ENCODE measurements at regions not wholly inside any gene's neighbourhood (a gene's known extent, or its start where the extent isn't known, plus 50 kb on each side); places are given as distances from the start of the nearest gene placed in this dataset.
"Not testable (repeated sequence)": the region's sequence is repeated elsewhere in the genome, so short reads cannot be mapped to it uniquely, and the experiment has no call there.

GRCh38 chr1:78301141-78301540 is 189.6 kb upstream of the PTGFR start:
- intact Hi-C loops (cut with micrococcal nuclease), result no loop called here
- Mint-ChIP-seq H3K4me1 (no peaks in the 10 kb centered on the region), H3K9me3 (peaks cover 3% of the 10 kb centered on the region in 2 donors), H3K27ac (no peak overlapping the region), H3K36me3 (no peaks in the 10 kb centered on the region), H3K27me3 (ENCODE audit: low read depth in 2 of 2) (no peaks in the 10 kb centered on the region), H3K4me3 (no peak overlapping the region)
- no peak for TF ChIP-seq CTCF (IDR thresholded peaks at IDR 0.05)
- H3K4me3 ChIP-seq (ENCODE audit: low read length), result no peak overlapping the region
- no peak for ATAC-seq
- no peaks in the 10 kb centered on the region for H3K9me3 ChIP-seq (ENCODE audit: control insufficient read depth, insufficient read depth, low read length)
- no peak for DNase-seq
- no peaks in the 10 kb centered on the region for H3K27me3 ChIP-seq (ENCODE audit: control insufficient read depth, insufficient read depth, low read length)
- no peaks in the 10 kb centered on the region for H3K4me1 ChIP-seq (ENCODE audit: control insufficient read depth, insufficient read depth, low read length)
- WGBS (ENCODE audit: insufficient coverage), result 96% methylated on average over 5 of the region's 5 CpGs
- H3K27ac ChIP-seq (ENCODE audit: low read length), result no peak overlapping the region
- H3K36me3 ChIP-seq (ENCODE audit: control insufficient read depth, insufficient read depth, low read length), result no peaks in the 10 kb centered on the region

DNA sequence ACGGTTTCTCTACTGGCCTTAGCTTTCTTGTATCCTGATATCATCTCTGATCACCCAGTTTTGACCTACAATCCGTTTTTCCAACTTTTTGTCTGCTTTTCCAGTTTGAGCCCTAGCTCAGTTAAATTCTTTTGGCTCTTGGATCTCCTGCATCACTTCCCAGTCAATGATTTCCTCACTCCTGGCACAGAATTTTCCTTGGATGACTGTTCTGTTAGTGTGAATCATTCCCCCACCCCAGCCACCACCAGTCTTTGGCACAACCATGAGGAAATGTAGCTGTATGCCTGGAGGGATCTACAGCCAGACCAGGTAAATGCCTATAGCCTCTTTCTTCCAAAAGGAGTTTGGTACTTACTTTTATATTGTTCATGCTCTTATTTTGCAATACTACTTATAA is 187.2 kb upstream of the PTGFR start:
- intact Hi-C loops (cut with micrococcal nuclease), result no loop called here
- TF ChIP-seq CTCF (IDR thresholded peaks at IDR 0.05), result no peak
- Mint-ChIP-seq H3K27me3 (ENCODE audit: low read depth in 2 of 2) (no peaks in the 10 kb centered on the region), H3K4me1 (no peaks in the 10 kb centered on the region), H3K27ac (no peak overlapping the region), H3K9me3 (peaks cover 3% of the 10 kb centered on the region in 2 donors), H3K4me3 (no peak overlapping the region), H3K36me3 (no peaks in the 10 kb centered on the region)
- no peak for DNase-seq
- no peaks in the 10 kb centered on the region for H3K9me3 ChIP-seq (ENCODE audit: control insufficient read depth, insufficient read depth, low read length)
- H3K27me3 ChIP-seq (ENCODE audit: control insufficient read depth, insufficient read depth, low read length), result no peaks in the 10 kb centered on the region
- whole genome bisulfite sequencing (ENCODE audit: insufficient coverage), result 36% methylated on average over 2 of the region's 2 CpGs
- no peaks in the 10 kb centered on the region for H3K36me3 ChIP-seq (ENCODE audit: control insufficient read depth, insufficient read depth, low read length)
- H3K27ac ChIP-seq (ENCODE audit: low read length), result no peak overlapping the region
- no peak overlapping the region for H3K4me3 ChIP-seq (ENCODE audit: low read length)
- ATAC-seq, result no peak
- H3K4me1 ChIP-seq (ENCODE audit: control insufficient read depth, insufficient read depth, low read length), result no peaks in the 10 kb centered on the region

DNA sequence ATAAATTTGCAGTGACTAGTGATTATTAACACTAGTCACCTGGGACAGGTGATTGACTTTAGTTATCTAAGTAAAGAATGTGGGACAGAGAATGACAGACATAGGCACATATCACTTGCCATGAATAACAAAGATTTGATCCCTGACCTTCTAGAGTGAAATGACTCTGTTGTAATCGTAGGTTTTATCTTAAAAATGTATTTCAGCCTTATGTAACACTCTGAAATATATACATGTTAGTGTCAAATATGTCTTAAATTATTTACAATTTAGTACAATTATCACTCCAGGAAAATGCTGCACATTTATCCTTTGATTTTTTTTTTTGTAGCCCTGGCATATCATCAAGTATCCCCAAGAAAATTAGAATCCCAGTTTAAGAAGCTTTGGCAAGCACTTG is 186.4 kb upstream of the PTGFR start:
- Mint-ChIP-seq H3K4me1 (no peaks in the 10 kb centered on the region), H3K27ac (no peak overlapping the region), H3K27me3 (ENCODE audit: low read depth in 2 of 2) (no peaks in the 10 kb centered on the region), H3K9me3 (peaks cover 0 to 3% of the 10 kb centered on the region in 2 donors), H3K36me3 (no peaks in the 10 kb centered on the region), H3K4me3 (no peak overlapping the region)
- no peaks in the 10 kb centered on the region for H3K9me3 ChIP-seq (ENCODE audit: control insufficient read depth, insufficient read depth, low read length)
- intact Hi-C loops (cut with micrococcal nuclease), result no loop called here
- no peak for TF ChIP-seq CTCF (IDR thresholded peaks at IDR 0.05)
- no peak for DNase-seq
- no peak for ATAC-seq
- H3K4me1 ChIP-seq (ENCODE audit: control insufficient read depth, insufficient read depth, low read length), result no peaks in the 10 kb centered on the region
- no peak overlapping the region for H3K27ac ChIP-seq (ENCODE audit: low read length)
- no peak overlapping the region for H3K4me3 ChIP-seq (ENCODE audit: low read length)
- H3K27me3 ChIP-seq (ENCODE audit: control insufficient read depth, insufficient read depth, low read length), result no peaks in the 10 kb centered on the region
- no peaks in the 10 kb centered on the region for H3K36me3 ChIP-seq (ENCODE audit: control insufficient read depth, insufficient read depth, low read length)
- WGBS (ENCODE audit: insufficient coverage), result no CpG with 5 or more reads among the region's 1 CpG

DNA sequence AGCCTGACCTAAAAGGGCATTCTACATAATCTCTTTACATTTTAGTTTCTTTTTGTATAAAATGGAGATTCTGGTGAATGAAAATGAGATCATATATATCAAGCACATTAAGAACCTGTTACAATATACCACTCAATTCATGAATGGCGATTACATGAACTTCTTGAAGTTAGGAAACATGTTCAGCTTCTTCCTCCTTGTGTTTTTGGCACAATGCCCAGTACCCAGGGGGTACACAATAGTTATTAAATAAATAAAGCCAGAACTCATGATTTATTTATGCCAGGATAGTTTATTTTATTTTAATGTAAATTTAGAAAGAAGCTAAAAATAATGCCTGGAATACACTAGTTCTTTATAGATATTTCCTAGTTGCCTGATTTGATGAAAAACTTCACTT is 186.0 kb upstream of the PTGFR start:
- Histone ChIP-seq H3K27me3 (ENCODE audit: control insufficient read depth, insufficient read depth, low read length) (no peaks in the 10 kb centered on the region), H3K4me1 (ENCODE audit: control insufficient read depth, insufficient read depth, low read length) (no peaks in the 10 kb centered on the region), H3K9me3 (ENCODE audit: control insufficient read depth, insufficient read depth, low read length) (no peaks in the 10 kb centered on the region), H3K27ac (ENCODE audit: low read length) (no peak overlapping the region), H3K36me3 (ENCODE audit: control insufficient read depth, insufficient read depth, low read length) (no peaks in the 10 kb centered on the region), H3K4me3 (ENCODE audit: low read length) (no peak overlapping the region)
- Mint-ChIP-seq H3K27me3 (ENCODE audit: low read depth in 2 of 2) (no peaks in the 10 kb centered on the region), H3K4me1 (no peaks in the 10 kb centered on the region), H3K36me3 (no peaks in the 10 kb centered on the region), H3K27ac (no peak overlapping the region), H3K9me3 (peaks cover 0 to 3% of the 10 kb centered on the region in 2 donors), H3K4me3 (no peak overlapping the region)
- WGBS (ENCODE audit: insufficient coverage), result 57% methylated on average over 1 of the region's 1 CpG
- intact Hi-C loops (cut with micrococcal nuclease), result no loop called here
- ATAC-seq (no peak), DNase-seq (no peak)
- TF ChIP-seq CTCF (IDR thresholded peaks at IDR 0.05), result no peak

DNA sequence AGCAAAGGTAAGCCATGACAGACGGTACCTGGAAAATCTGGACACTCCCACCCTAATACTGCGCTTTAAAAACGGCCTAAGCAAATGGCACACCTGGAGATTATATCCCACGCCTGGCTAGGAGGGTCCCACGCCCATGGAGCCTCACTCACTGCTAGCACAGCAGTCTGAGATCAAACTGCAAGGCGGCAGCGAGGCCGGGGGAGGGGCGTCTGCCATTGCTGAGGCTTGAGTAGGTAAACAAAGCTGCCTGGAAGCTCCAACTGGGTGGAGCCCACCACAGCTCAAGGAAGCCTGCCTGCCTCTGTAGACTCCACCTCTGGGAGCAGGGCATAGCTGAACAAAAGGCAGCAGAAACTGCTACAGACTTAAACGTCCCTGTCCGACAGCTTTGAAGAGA is 180.5 kb upstream of the PTGFR start:
- H3K4me1 Mint-ChIP-seq; H3K36me3 Mint-ChIP-seq; DNase-seq; H3K27me3 Mint-ChIP-seq (ENCODE audit: low read depth in 2 of 2); H3K36me3 ChIP-seq (ENCODE audit: control insufficient read depth, insufficient read depth, low read length); H3K4me3 ChIP-seq (ENCODE audit: low read length); ATAC-seq; H3K4me1 ChIP-seq (ENCODE audit: control insufficient read depth, insufficient read depth, low read length); H3K4me3 Mint-ChIP-seq; H3K27me3 ChIP-seq (ENCODE audit: control insufficient read depth, insufficient read depth, low read length); H3K27ac ChIP-seq (ENCODE audit: low read length); H3K9me3 ChIP-seq (ENCODE audit: control insufficient read depth, insufficient read depth, low read length); intact Hi-C loops (cut with micrococcal nuclease); H3K27ac Mint-ChIP-seq: not testable (repeated sequence)
- peaks cover 2 to 11% of the 10 kb centered on the region in 2 donors for H3K9me3 Mint-ChIP-seq
- 79% methylated on average over 11 of the region's 11 CpGs for WGBS (ENCODE audit: insufficient coverage)

Measured in natural killer cell (primary cell).